GM19395 (cell line): ENCODE measurements at regions not wholly inside any gene's neighbourhood (a gene's known extent, or its start where the extent isn't known, plus 50 kb on each side); places are given as distances from the start of the nearest gene placed in this dataset.
"Not testable (repeated sequence)": the region's sequence is repeated elsewhere in the genome, so short reads cannot be mapped to it uniquely, and the experiment has no call there.

Experiments
- ATAC-seq: cut with Tn5 transposase; IDR thresholded peaks from one replicate; pipeline ENCODE4 v1.9.1; 2021; ENCODE audit warnings: mild to moderate bottlenecking, moderate library complexity; ENCODE audit not compliant: unreplicated experiment

- ATAC-seq, result no peak
Observed at GRCh38 chr3:81997390-81997789, 235.9 kb upstream of the GBE1 start.

DNA sequence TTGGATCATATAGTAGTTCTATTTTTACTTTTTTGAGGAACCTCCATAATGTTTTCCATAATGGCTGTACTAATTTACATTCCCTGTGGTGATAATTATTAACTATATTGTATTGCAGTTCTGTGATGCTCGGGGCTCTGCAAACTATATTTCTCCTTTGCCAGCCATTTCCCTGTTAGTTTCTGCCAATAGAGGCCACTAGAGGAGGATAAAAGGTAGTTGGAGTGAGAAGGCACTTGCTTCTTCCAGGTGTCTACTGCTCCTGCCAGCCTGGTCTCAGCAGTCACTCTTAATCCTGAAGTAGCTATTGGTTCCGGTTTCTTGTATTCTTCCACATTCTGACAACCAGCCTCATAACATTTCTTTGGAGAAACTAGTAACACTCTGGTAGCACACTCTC lies 233.9 kb upstream of the GBE1 start:
- ATAC-seq, result no peak

DNA sequence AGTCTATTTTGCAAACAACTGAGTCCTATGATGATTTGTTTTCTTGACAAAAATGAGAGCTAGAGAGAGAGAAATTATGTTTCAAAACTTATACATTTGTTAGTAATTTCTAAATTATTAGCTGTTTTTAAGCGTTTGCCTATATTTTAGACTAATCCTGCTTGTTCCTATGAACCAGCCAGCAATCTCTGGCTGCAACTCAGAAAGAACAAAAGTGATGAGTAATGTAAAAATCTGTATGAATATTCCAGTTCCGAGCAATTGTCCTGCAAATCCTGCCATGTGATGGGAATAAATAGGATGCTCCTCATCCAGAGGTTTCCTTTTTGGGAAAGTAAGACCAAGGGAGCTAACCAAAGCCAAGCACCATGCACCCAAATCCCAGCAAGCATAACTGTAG lies 228.3 kb upstream of the GBE1 start:
- no peak for ATAC-seq

DNA sequence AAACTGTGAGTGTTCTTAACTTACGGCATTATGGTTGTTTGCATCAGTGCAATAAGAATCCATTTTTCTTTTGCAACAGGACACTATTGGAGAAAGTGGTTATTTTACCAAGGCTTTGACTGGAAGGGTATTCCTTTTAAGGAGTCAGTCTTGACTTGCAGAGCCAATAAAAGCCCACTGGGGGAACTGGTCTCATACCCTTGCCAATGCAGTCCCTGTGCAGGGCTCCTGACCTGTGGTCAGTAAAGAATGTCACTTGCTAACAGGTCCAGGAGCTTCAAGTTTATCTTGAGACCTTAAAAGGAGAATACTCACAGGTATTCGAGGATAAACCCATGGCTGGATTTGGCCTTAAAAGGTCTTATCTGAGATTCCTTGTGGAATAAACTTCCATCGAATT lies 227.8 kb upstream of the GBE1 start:
- ATAC-seq, result no peak

- not testable (repeated sequence) for ATAC-seq
Observed at GRCh38 chr3:81987412-81987811, 226.0 kb upstream of the GBE1 start.

- ATAC-seq, result no peak
Observed at GRCh38 chr3:81985996-81986723, 224.7 kb upstream of the GBE1 start.

DNA sequence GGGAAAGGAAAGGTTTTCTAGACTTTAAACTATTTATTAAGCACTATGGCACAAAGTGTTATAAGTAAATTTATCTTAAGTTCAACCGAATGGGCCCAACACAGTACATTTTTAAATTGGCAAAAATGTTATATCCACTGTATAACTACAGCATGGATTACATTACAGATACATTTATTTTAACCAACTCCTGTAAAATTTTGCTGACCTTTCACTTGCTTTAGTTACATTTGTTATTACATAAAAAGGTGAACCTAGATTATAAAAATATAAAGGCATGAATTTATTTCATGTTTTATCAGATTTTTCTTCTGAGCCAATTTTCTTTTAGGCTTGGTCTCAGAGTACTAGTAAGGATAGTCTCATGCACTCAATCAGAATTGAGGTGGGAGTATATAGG lies 221.9 kb upstream of the GBE1 start:
- no peak for ATAC-seq

- ATAC-seq, result no peak
Observed at GRCh38 chr3:81980596-81981494, 219.4 kb upstream of the GBE1 start.

DNA sequence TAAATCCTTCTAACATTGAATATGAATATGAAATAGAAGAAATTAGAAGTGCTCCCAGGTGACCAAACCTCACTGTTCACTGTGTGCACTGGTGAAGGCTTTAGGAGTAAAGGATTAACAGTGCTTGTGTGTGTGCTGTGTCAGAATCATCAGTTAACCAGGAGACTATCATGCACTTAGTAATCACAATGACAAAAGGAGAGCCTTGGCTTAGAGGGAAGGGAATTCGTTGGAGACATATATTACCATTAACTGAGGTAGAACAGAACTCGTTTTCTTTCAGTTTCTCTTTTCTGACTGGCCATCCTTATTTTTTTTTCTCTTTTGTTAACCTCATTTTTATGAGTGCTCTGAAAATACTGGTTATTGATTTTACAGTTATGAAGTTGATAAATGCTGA lies 213.3 kb upstream of the GBE1 start:
- ATAC-seq, result no peak

GRCh38 chr3:81968658-81969057 lies 207.2 kb upstream of the GBE1 start:
- no peak for ATAC-seq

DNA sequence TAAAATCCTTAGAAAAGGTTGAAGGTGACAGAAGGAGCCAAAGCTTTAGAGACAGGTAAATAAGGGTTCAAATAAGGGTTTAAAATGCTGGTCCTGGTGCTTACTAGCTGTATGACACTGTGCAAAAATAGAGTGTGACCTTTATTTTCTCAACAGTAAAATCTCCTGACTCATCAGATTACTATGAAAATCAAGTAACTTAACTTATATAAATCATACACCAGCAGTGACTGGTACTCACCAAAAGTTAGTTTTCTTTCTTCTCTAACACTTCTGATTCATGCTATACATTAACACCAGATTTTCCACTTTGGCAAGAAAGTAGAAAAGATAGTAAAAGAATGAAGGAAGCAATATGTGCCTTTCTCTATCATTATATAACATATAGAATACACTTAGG lies 205.9 kb upstream of the GBE1 start:
- ATAC-seq, result no peak

- ATAC-seq, result no peak
Observed at GRCh38 chr3:81965696-81966095, 204.3 kb upstream of the GBE1 start.

- no peak for ATAC-seq
Observed at GRCh38 chr3:81962396-81962795, 201.0 kb upstream of the GBE1 start.

DNA sequence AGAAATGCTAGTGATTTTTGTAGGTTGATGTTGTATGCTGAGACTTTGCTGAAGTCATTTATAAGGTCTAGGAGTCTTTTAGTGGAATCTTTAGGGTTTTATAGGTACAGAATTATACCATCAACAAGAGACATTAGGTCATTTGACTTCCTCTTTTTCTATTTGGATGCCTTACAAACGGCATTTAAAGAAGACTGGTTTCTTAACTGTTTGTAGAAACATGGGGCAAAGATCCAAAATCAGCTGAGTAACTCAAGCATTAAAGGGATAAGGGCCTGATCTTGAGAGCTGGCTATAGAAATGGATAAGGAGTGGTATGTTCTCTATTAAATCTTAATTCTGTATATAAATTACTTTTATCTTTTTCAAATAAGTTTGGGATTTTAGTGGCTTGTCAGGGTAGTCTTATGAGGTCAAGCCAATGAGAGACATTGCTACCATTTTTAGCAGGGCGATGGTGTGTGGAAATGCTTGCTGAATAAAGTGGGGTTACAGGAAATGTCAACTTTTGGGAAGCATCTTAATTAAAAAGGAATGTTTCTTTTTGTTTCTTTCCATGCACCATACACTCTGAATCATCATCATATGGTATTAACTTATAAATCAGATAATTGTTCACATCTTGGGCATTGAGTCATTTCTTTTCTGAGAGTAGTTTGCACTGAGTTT lies 197.7 kb upstream of the GBE1 start:
- ATAC-seq, result no peak

DNA sequence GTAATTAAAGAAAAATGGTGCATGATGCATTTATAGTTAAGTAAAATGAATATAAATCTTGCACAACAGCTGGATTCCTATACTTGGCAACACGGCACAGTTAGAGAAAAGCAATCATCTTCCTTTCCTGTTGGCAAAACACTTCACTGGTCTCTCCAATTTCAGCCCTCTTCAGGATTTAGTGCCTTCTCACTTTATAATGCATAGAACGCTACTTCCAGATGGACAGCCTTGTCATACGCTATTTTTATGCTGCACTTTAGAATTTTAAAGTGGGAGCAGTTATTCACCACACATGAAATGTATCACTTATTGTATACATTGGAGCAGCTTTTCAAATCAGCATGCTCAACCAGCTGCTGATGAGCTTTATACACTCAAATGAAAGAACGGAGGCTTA lies 194.4 kb upstream of the GBE1 start:
- ATAC-seq, result no peak

DNA sequence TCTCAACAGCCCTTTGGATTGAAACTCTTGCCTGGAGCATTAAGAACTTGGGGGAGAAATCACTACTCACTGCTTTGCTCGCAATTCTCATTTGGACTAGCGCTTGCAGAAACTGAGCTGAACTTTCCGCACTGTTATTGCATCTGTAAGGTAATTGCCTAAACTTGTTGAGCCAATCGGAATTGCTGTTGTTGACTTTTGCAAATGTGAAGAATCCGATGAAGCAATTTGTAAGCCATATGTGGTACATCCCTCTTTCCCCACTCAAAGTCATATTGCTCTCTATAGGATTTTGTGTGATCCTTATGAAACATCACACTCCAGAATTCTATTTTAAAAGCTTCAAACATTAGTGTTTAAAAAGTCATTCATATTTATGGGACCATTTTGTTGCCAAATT lies 191.7 kb upstream of the GBE1 start:
- no peak for ATAC-seq

DNA sequence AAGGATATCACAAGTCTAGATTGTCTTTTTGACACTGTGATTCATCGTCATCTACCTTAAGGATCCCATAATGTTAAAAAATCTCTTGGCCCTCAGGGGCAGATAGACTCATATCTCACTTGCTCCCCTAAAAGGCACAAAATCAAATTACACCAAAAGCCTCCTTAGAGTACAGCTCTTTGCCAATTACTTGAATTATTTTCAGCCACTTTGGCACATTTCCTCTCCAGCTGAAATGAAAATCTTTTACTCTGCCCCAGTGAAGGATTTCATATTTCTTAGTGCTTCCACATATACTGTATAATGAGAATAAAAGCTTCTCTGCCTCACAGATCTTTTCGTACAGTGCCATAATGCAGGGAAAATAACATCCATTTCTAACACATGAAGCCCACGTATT lies 190.7 kb upstream of the GBE1 start:
- no peak for ATAC-seq

- ATAC-seq, result no peak
Observed at GRCh38 chr3:81951636-81952035, 190.2 kb upstream of the GBE1 start.

GRCh38 chr3:81951106-81951505 lies 189.7 kb upstream of the GBE1 start:
- ATAC-seq, result no peak

DNA sequence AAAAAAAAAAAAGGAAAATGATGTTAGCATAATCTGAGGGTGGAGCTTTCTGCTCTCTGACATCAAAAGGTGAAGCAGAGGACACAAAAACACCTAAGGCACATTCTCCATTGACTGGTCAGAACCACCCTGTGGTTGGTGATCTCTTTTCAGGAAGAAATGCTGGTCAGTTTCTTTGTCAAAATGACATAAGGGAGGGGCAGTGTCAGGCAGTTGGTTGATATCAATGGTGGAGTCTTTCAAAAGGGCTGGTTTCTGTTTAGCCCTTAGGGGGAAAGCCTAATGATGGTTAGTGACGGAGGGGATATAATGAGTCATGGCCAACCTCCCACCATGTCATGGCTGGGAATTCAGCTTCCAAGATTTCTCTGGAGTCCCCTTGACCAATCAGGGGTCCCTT lies 185.9 kb upstream of the GBE1 start:
- ATAC-seq, result no peak

DNA sequence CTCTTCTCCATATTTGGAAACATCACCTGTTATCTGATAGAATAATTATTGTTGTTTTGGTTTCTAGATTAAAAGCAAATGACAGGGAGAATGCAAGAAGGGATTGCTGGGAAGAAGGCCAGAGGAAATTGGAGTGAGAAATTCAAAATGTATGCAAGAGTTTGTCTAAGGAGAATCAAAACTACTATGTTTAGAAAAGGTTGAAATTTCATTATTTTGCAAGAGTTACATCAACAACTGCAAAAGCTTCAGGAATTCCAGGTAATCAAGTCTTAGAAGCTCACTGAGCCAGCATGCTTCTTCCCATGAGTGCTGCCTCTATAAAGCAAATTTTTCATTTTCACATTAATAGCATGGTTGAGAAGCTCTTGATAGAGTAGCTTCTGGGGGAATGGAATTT lies 177.2 kb upstream of the GBE1 start:
- no peak for ATAC-seq

DNA sequence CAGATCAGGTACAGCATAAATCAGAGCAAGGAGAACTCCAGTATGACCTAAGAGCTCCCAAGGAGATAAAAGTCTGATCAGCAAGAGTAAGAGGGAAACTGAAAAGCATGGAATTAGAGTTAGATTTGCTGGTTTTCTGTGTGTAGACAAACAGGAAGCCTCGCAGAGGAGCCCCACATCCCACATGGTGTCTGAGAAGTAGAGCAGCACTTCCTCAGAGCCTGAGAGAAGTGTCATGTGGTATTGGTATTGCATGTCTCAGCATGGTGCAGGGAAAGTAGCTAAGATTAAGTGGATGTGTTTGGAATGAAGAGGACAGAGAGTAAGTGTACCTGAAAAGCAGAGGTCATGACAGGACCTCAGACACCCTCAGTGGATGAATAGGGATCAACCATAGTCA lies 175.4 kb upstream of the GBE1 start:
- no peak for ATAC-seq
